ENCODE measurements at regions not wholly inside any gene's neighbourhood (a gene's known extent, or its start where the extent isn't known, plus 50 kb on each side); places are given as distances from the start of the nearest gene placed in this dataset.
"Not testable (repeated sequence)": the region's sequence is repeated elsewhere in the genome, so short reads cannot be mapped to it uniquely, and the experiment has no call there.

- TF ChIP-seq CTCF (conservative IDR thresholded peaks at IDR 0.05; ENCODE audit: low read depth, low read length), result no peak
- DNase-seq (ENCODE audit: low read depth), result no peak
- no peak overlapping the region for H3K4me3 ChIP-seq (ENCODE audit: low read length)
Measured at GRCh38 chr13:59435024-59435423, 728.7 kb downstream of the DIAPH3 start.

GRCh38 chr13:59437544-59438301 is 726.0 kb downstream of the DIAPH3 start:
- no peak overlapping the region for H3K4me3 ChIP-seq (ENCODE audit: low read length)
- TF ChIP-seq CTCF (conservative IDR thresholded peaks at IDR 0.05; ENCODE audit: low read depth, low read length), result no peak
- DNase-seq (ENCODE audit: low read depth), result no peak

GRCh38 chr13:59439776-59440428 is 723.8 kb downstream of the DIAPH3 start:
- no peak overlapping the region for H3K4me3 ChIP-seq (ENCODE audit: low read length)
- DNase-seq (ENCODE audit: low read depth), result no peak
- no peak for TF ChIP-seq CTCF (conservative IDR thresholded peaks at IDR 0.05; ENCODE audit: low read depth, low read length)

- not testable (repeated sequence) for H3K4me3 ChIP-seq (ENCODE audit: low read length); DNase-seq (ENCODE audit: low read depth)
Measured at GRCh38 chr13:59441068-59441467, 722.7 kb downstream of the DIAPH3 start.

- H3K4me3 ChIP-seq (ENCODE audit: low read length), result no peak overlapping the region
- no peak for TF ChIP-seq CTCF (conservative IDR thresholded peaks at IDR 0.05; ENCODE audit: low read depth, low read length)
- no peak for DNase-seq (ENCODE audit: low read depth)
Measured at GRCh38 chr13:59441596-59442280, 722.0 kb downstream of the DIAPH3 start.

- no peak for TF ChIP-seq CTCF (conservative IDR thresholded peaks at IDR 0.05; ENCODE audit: low read depth, low read length)
- no peak for DNase-seq (ENCODE audit: low read depth)
- no peak overlapping the region for H3K4me3 ChIP-seq (ENCODE audit: low read length)
Measured at GRCh38 chr13:59442461-59442860, 721.3 kb downstream of the DIAPH3 start.

- TF ChIP-seq CTCF (conservative IDR thresholded peaks at IDR 0.05; ENCODE audit: low read depth, low read length), result no peak
- H3K4me3 ChIP-seq (ENCODE audit: low read length), result no peak overlapping the region
- no peak for DNase-seq (ENCODE audit: low read depth)
Measured at GRCh38 chr13:59442944-59443486, 720.7 kb downstream of the DIAPH3 start.
